ENCODE measurements at regions not wholly inside any gene's neighbourhood (a gene's known extent, or its start where the extent isn't known, plus 50 kb on each side); places are given as distances from the start of the nearest gene placed in this dataset.
"Not testable (repeated sequence)": the region's sequence is repeated elsewhere in the genome, so short reads cannot be mapped to it uniquely, and the experiment has no call there.

- DNase-seq, result no peak
Measured at GRCh38 chr10:63929831-63930467, 408.7 kb downstream of the REEP3 start.

GRCh38 chr10:63930584-63930983, 409.4 kb downstream of the REEP3 start:
- DNase-seq, result no peak

GRCh38 chr10:63935705-63936104, 414.5 kb downstream of the REEP3 start:
- no peak for DNase-seq

- DNase-seq, result no peak
Measured at GRCh38 chr10:63940277-63940922, 419.2 kb downstream of the REEP3 start.

- no peak for DNase-seq
Measured at GRCh38 chr10:63964406-63964805, 443.2 kb downstream of the REEP3 start.

GRCh38 chr10:63965846-63966245, 444.6 kb downstream of the REEP3 start:
- DNase-seq, result no peak

GRCh38 chr10:63972949-63973827, 452.0 kb downstream of the REEP3 start:
- no peak for DNase-seq

GRCh38 chr10:63976538-63976937, 455.3 kb downstream of the REEP3 start:
- DNase-seq, result peak; percentile 5

- DNase-seq, result no peak
Measured at GRCh38 chr10:63977329-63977923, 456.2 kb downstream of the REEP3 start.

GRCh38 chr10:63980870-63981269, 459.7 kb downstream of the REEP3 start:
- DNase-seq, result not testable (repeated sequence)

GRCh38 chr10:63984061-63984460, 462.9 kb downstream of the REEP3 start:
- DNase-seq, result not testable (repeated sequence)

GRCh38 chr10:63986536-63986935, 465.3 kb downstream of the REEP3 start:
- DNase-seq, result no peak

- no peak for DNase-seq
Measured at GRCh38 chr10:63987212-63987611, 466.0 kb downstream of the REEP3 start.

- no peak for DNase-seq
Measured at GRCh38 chr10:63994371-63994770, 473.2 kb downstream of the REEP3 start.

- no peak for DNase-seq
Measured at GRCh38 chr10:64007157-64007556, 486.0 kb downstream of the REEP3 start.

- DNase-seq, result no peak
Measured at GRCh38 chr10:64010711-64011110, 489.5 kb downstream of the REEP3 start.

- no peak for DNase-seq
Measured at GRCh38 chr10:64011912-64012714, 490.9 kb downstream of the REEP3 start.

GRCh38 chr10:64014281-64014680, 493.1 kb downstream of the REEP3 start:
- no peak for DNase-seq

GRCh38 chr10:64023926-64024470, 502.8 kb downstream of the REEP3 start:
- DNase-seq, result no peak

- no peak for DNase-seq
Measured at GRCh38 chr10:64033711-64034110, 512.5 kb downstream of the REEP3 start.

- DNase-seq, result no peak
Measured at GRCh38 chr10:64036321-64036930, 515.2 kb downstream of the REEP3 start.

Data from NCI-H226 (cell line).